GM18507 (cell line): ENCODE measurements at regions not wholly inside any gene's neighbourhood (a gene's known extent, or its start where the extent isn't known, plus 50 kb on each side); places are given as distances from the start of the nearest gene placed in this dataset.
"Not testable (repeated sequence)": the region's sequence is repeated elsewhere in the genome, so short reads cannot be mapped to it uniquely, and the experiment has no call there.

Source experiments
- DNase-seq: peaks from one replicate; pipeline ENCODE4 v3.0.0; 2011; ENCODE audit warnings: low read depth; ENCODE audit not compliant: insufficient read length; ENCODE audit errors: extremely low spot score
- FAIRE-seq: peaks from 2 replicates; lab custom pipeline; 2011; peaks lifted over from hg19 to GRCh38; lab: Jason Lieb, UNC

- FAIRE-seq: no peak
- DNase-seq: no peak
These were observed 151.7 kb upstream of the DDHD1 start for GRCh38 chr14:53304726-53305381.

GRCh38 chr14:53295985-53296582, 143.0 kb upstream of the DDHD1 start:
- peak; percentile 69 for FAIRE-seq
- no peak for DNase-seq

- no peak for DNase-seq
- no peak for FAIRE-seq
These were observed 142.2 kb upstream of the DDHD1 start for GRCh38 chr14:53295372-53295771.

GRCh38 chr14:53286301-53286700, 133.2 kb upstream of the DDHD1 start:
- FAIRE-seq: no peak
- DNase-seq: no peak

GRCh38 chr14:53285821-53286220, 132.7 kb upstream of the DDHD1 start:
- FAIRE-seq (no peak), DNase-seq (no peak)

- FAIRE-seq: no peak
- no peak for DNase-seq
These were observed 131.9 kb upstream of the DDHD1 start for GRCh38 chr14:53285064-53285463.

- DNase-seq (no peak), FAIRE-seq (no peak)
These were observed 125.7 kb upstream of the DDHD1 start for GRCh38 chr14:53278602-53279506.

GRCh38 chr14:53273671-53274072, 120.5 kb upstream of the DDHD1 start:
- DNase-seq (no peak), FAIRE-seq (no peak)

GRCh38 chr14:53265025-53265424, 111.9 kb upstream of the DDHD1 start:
- FAIRE-seq (no peak), DNase-seq (no peak)

GRCh38 chr14:53260928-53261327, 107.8 kb upstream of the DDHD1 start:
- DNase-seq (no peak), FAIRE-seq (no peak)

GRCh38 chr14:53260286-53260685, 107.2 kb upstream of the DDHD1 start:
- no peak for FAIRE-seq
- DNase-seq: no peak

GRCh38 chr14:53252141-53252540, 99.0 kb upstream of the DDHD1 start:
- DNase-seq: no peak
- no peak for FAIRE-seq

- FAIRE-seq: no peak
- DNase-seq: no peak
These were observed 95.9 kb upstream of the DDHD1 start for GRCh38 chr14:53249059-53249458.

- FAIRE-seq (no peak), DNase-seq (no peak)
These were observed 94.7 kb upstream of the DDHD1 start for GRCh38 chr14:53247596-53248370.

- FAIRE-seq, DNase-seq: not testable (repeated sequence)
These were observed 89.8 kb upstream of the DDHD1 start for GRCh38 chr14:53242898-53243297.

GRCh38 chr14:53237488-53237887, 84.4 kb upstream of the DDHD1 start:
- no peak for FAIRE-seq
- no peak for DNase-seq

GRCh38 chr14:53236708-53237107, 83.6 kb upstream of the DDHD1 start:
- DNase-seq: no peak
- FAIRE-seq: no peak

GRCh38 chr14:53231171-53231570, 78.0 kb upstream of the DDHD1 start:
- DNase-seq: no peak
- FAIRE-seq: no peak

GRCh38 chr14:53228966-53229365, 75.8 kb upstream of the DDHD1 start:
- no peak for FAIRE-seq
- DNase-seq: no peak
